Myocyte (in vitro differentiated cells): ENCODE measurements at regions not wholly inside any gene's neighbourhood (a gene's known extent, or its start where the extent isn't known, plus 50 kb on each side); places are given as distances from the start of the nearest gene placed in this dataset.
"Not testable (repeated sequence)": the region's sequence is repeated elsewhere in the genome, so short reads cannot be mapped to it uniquely, and the experiment has no call there.

ENCODE experiments used
- DNase-seq: peaks from one replicate; pipeline ENCODE4 v3.0.0-alpha.2; 2012; ENCODE audit warnings: low read depth

DNA sequence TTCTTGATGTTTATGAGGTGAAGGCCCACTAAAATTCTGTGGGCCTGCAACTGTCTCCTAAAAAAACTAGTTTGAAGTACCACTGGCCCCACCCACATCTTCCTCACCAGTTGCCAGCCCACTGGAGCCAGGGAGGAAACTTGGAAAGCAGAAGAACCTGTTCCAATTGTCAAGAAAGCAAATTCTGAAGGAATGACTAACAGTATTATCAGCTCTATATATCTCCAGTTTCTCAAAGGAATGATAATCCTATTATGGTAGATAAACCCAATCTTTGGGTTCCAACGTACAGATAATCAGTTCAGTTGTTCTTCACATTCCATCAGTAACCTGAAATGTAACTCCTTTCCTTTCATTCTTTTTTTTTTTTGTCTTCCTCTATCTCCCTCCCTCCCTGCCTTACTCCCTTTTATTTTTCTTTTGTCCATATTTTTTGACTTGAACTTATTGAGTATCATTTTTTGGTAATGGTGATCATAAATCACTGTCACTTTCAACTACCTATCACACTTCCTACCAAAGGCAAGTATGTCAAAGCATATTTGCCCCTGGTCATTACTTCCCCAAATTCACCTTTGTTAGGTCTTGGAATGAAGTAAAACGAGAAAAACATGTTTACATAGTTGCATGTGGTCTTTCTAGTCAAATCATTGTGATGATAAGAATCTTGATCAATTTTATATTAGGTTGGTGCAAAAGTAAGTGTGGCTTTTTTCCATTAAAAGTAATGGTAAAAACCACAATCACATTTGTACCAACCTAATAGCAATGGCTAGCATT is 943.4 kb downstream of the TTLL7 start:
- peak; percentile 11 for DNase-seq

- no peak for DNase-seq
Observed at GRCh38 chr1:83053446-83053845, 945.5 kb downstream of the TTLL7 start.

- DNase-seq: no peak
Observed at GRCh38 chr1:83052865-83053264, 946.1 kb downstream of the TTLL7 start.

DNA sequence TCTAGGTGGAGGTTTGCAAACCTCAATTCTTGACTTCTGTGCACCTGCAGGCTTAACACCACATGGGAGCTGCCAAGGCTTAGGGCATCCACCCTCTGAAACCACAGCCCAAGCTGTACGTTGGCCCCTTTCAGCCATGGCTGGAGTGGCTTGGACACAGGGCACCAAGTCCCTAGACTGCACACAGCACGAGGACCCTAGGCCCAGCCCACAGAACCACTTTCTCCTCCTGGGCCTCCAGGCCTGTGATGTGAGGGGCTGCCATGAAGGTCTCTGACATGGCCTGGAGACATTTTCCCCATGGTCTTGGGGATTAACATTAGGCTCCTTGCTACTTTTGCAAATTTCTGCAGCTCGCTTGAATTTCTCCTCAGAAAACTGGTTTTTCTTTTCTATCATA is 947.9 kb downstream of the TTLL7 start:
- DNase-seq: not testable (repeated sequence)

DNA sequence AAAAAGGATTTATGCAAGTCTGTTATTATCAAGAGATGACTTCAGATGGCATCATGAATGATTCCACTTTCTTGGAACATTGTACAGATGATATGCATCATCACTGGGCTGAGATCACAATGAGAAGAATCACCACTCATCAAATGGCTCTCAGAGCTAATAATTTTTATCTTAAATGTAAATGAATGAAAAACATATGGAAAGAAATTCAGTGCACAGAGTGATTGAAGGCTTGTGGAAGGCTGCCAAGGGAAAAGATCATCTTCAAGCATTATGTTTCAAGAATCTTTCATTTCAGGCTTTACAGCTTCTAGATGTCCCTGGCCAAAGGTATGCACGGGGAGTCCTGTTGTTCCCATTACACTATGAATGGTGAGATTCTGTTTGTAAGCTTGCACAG is 955.7 kb downstream of the TTLL7 start:
- DNase-seq: no peak

DNA sequence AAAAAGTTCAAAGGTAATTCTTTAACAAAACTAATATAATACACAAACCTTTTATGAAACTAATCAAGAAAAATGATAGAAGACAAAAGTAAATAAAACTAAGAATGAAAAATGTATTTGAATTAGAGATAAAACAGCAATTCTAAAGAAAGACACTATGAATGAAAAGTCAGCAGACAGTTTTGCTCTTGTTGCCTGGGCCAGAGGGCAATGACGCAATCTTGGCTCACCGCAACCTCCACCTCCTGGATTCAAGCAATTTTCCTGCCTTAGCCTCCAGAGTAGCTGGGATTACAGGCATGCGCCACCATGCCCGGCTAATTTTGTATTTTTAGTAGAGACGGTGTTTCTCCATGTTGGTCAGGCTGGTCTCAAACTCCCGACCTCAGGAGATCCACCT is 959.8 kb downstream of the TTLL7 start:
- DNase-seq: not testable (repeated sequence)

- peak; percentile 9 for DNase-seq
Observed at GRCh38 chr1:83034851-83035250, 964.1 kb downstream of the TTLL7 start.

DNA sequence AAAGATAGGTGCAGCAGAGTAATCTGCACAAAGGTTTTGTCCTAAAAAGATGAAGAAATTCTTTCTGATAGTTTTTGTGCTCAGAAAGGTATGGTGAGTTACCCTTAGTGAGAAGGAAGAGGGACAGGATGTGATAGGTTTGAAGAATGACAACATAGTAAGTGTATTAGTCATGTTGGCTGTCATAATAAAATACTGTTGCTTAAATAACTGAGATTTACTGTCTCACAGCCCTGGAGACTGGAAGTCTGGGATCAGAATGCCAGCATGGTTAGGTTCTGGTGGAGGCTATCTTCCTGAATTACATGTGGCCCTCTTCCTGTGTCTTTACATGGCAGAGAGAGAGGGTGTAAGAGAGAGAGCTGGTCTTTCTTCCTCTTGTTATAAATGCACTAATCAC is 965.2 kb downstream of the TTLL7 start:
- DNase-seq: no peak

DNA sequence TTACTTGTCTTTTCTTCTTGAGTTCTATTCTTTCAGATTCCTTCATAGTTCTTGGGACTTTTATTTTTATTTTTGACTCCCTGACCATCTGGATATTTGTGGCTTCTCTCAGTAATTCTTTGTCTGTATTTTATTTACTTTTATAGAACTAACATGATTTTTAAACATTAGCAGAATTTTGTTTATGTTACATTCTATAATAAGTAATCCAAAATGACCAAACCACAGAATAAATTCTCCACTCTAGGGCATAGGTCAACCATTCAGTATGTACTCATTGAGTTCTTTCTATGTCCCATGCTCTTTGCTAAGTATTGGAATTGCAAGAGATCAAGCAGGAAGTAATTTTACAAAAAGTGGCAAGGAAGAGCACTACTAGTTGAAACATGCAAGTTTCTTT is 969.0 kb downstream of the TTLL7 start:
- DNase-seq: peak; percentile 1

GRCh38 chr1:83029050-83029449 is 969.9 kb downstream of the TTLL7 start:
- DNase-seq: no peak

DNA sequence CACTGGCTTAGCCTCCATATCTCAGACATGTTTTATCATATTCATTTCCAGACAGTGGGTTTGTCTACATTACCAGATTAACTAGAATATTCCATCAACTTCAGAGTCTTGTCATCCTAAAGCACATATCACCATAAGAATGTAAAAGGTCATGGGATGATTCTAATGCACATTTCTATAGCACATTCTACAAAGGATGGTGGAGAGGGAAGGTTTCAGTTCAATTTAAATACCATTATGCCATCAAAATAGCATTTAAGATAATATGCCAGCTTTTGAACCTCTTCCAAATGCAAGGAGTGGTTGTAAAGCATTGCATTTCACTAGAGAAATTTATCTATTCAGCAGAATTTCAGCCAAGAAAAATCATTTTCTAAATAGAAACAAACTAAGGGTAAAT is 970.5 kb downstream of the TTLL7 start:
- no peak for DNase-seq

GRCh38 chr1:83027511-83027910 is 971.4 kb downstream of the TTLL7 start:
- no peak for DNase-seq

DNA sequence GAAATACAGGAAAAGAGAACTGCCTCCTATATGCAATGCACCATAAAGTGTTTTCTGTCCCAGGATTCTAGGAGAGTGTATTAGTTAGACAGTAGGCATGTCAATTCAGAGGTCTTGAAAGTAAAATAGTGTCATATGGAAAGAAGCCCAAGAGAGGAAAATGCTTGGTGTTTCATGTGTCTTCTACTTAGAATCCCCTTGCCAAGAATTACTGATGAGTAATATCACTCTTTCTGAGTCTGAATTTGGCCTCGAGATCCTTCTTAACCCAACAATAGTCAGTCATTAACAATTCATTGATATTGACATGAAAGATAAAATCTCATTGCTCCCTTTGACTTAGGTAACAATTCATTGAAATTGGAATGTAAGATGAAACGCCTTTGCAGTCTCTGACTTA is 972.2 kb downstream of the TTLL7 start:
- no peak for DNase-seq

DNA sequence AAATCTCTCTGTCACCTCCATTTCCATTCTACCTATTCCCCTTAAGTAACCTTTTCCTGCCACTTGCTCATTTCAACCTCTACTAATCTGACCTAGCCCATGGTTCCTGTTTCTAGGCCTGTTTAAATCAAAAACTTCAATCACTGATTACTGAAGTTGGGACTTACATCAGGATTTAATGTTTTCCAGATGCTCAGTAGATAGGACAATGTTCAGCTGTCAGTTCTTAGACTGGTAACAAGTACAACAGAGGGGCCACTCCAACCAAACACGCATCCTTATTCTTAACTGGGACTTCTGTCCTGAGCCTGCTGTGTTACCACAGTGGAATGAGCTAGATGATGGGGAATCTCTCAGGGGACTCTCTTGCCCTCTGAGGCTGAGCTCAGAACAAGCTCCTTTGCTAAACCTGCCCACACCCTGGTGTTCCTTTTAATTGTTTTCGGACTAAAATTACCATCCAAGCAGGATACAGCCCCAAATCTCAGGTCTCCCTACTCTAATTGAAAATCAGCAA is 974.6 kb downstream of the TTLL7 start:
- no peak for DNase-seq

- DNase-seq: no peak
Observed at GRCh38 chr1:83023212-83023611, 975.7 kb downstream of the TTLL7 start.

DNA sequence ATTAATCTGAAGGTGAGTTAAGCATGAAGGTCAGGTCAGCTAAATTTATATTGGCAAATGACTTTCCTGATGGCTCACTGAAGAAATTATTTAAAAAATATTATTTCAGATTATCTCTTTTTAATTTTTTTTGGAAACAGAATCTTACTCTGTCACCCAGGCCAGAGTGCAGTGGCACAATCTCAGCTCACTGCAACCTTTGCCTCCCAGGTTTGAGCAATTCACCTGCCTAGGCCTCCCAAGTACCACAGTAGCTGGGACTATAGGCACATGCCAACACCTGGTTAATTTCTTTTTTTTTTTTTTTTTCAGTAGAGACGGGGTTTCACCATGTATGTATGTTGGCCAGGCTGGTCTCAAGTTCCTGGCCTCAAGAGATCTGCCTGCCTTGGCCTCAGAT is 976.7 kb downstream of the TTLL7 start:
- no peak for DNase-seq

GRCh38 chr1:83017701-83018100 is 981.2 kb downstream of the TTLL7 start:
- no peak for DNase-seq

DNA sequence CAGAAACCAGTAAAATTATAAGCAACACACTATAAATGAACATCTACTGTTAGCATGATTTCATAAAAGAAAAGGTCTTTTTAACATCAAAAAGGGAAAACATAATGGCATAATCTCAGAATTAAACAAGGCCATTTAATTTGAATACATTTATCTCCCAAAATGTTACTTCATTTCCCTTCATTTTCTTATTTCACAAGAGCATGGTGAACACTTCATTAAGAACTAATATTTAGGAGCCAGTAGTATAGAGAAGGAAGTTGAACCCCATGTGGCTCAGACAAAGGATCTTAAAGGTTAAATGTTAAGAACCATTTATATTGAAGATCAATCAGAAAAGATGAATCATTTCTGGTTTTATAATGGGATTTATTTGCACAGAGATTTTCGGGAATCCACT is 981.7 kb downstream of the TTLL7 start:
- DNase-seq: no peak

- no peak for DNase-seq
Observed at GRCh38 chr1:83016354-83016849, 982.5 kb downstream of the TTLL7 start.

- DNase-seq: no peak
Observed at GRCh38 chr1:83015163-83015562, 983.8 kb downstream of the TTLL7 start.

- no peak for DNase-seq
Observed at GRCh38 chr1:83012950-83013349, 986.0 kb downstream of the TTLL7 start.

- no peak for DNase-seq
Observed at GRCh38 chr1:83011265-83011664, 987.7 kb downstream of the TTLL7 start.

GRCh38 chr1:83006271-83006670 is 992.7 kb downstream of the TTLL7 start:
- DNase-seq: no peak
